ENCODE measurements at regions not wholly inside any gene's neighbourhood (a gene's known extent, or its start where the extent isn't known, plus 50 kb on each side); places are given as distances from the start of the nearest gene placed in this dataset.

- no peak for TF ChIP-seq POLR2AphosphoS5 (IDR thresholded peaks at IDR 0.05; ENCODE audit: borderline replicate concordance, low read depth, low read length)
- no peak for TF ChIP-seq EZH2 (IDR thresholded peaks at IDR 0.05)
These were observed 258.7 kb upstream of the BTG1 start for GRCh38 chr12:92404259-92404894.
